ENCODE measurements at regions not wholly inside any gene's neighbourhood (a gene's known extent, or its start where the extent isn't known, plus 50 kb on each side); places are given as distances from the start of the nearest gene placed in this dataset.

DNA sequence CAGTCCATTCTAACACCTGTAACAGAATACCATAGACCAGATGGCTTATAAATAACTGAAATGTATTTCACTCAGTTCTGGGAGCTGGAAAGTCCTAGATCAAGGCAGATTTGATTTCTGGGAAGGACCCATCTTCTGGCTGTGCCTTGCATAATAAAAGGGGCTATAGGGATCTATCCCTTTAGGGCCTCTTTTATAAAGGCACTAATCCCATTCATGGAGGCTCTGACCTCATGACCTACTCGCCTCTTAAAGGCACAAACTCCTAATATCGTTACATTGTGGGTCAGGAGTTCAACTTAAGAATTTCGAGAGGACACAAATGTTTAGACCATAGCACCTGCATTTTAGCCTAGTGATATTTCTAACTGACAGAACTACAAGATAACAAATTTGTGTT is 619.0 kb downstream of the CDH18 start:
- DNase-seq (ENCODE audit: low read depth in 4 of 6, low spot score in 6 of 6): no peak
- Histone ChIP-seq H3K27ac (ENCODE audit: low read depth, low read length) (no peak overlapping the region), H3K27me3 (ENCODE audit: control insufficient read depth, insufficient read depth, low read length) (no peaks in the 10 kb centered on the region), H3K9me3 (ENCODE audit: control insufficient read depth, insufficient read depth, low read length) (no peaks in the 10 kb centered on the region), H3K4me1 (ENCODE audit: control insufficient read depth, insufficient read depth, low read length) (no peaks in the 10 kb centered on the region), H3K36me3 (ENCODE audit: control insufficient read depth, insufficient read depth, low read length) (no peaks in the 10 kb centered on the region), H3K4me3 (ENCODE audit: low read depth, low read length) (no peak overlapping the region)
- no CpG with 5 or more reads among the region's 3 CpGs for WGBS (ENCODE audit: insufficient coverage)

DNA sequence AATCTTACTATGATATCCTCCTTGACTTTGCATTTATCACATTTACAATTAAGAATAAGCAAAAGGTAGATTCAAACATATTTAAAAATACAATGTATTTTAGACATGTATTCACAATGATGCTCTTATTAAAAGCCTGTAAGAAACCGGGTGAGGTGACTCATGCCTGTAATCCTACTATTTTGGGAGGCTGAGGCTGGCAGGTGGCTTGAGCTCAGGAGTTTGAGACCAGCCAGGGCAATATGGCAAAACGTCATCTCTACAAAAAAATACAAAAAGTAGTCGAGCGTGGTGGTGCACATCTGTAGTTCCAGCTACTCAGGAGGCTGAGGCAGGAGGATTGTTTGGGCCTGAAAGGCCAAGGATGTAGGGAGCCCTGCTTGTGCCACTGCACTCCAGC is 618.4 kb downstream of the CDH18 start:
- Histone ChIP-seq H3K27me3 (ENCODE audit: control insufficient read depth, insufficient read depth, low read length) (no peaks in the 10 kb centered on the region), H3K27ac (ENCODE audit: low read depth, low read length) (no peak overlapping the region), H3K4me1 (ENCODE audit: control insufficient read depth, insufficient read depth, low read length) (no peaks in the 10 kb centered on the region), H3K4me3 (ENCODE audit: low read depth, low read length) (no peak overlapping the region), H3K9me3 (ENCODE audit: control insufficient read depth, insufficient read depth, low read length) (no peaks in the 10 kb centered on the region), H3K36me3 (ENCODE audit: control insufficient read depth, insufficient read depth, low read length) (no peaks in the 10 kb centered on the region)
- no peak for DNase-seq (ENCODE audit: low read depth in 4 of 6, low spot score in 6 of 6)
- WGBS (ENCODE audit: insufficient coverage): no CpG with 5 or more reads among the region's 4 CpGs

DNA sequence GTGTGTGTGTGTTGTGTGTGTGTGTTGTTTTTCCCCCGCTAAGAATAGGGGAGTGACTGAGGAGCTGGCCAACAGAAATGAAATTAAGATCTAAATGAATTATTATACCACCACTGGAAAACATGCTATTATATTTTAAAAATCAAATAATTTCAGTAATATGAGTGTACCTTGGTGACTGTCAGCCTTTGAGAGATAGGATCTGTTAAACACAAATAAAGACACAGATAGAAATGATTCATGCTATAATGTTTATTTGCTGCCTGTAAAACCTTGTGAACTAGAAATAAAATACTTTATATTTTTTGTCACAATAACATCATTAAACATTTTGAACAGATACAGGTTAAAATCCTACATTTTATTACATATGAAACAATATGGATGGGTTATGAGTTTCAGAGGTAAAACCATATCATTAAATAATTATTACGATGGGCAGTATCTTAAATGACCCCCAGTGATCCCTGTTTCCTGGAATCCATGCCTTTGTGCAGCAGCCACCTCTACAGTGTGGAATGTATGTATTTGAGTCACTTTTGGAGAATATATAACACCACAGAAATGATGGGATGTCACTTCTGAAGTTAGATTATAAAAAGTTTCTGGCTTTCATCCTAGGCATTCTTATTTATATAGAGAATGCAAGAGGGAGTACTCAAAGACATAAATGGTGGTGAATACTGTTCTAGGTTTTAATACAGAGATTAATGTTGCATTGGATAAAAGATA is 617.2 kb downstream of the CDH18 start:
- WGBS (ENCODE audit: insufficient coverage): no CpG with 5 or more reads among the region's 2 CpGs
- Histone ChIP-seq H3K27ac (ENCODE audit: low read depth, low read length) (no peak overlapping the region), H3K9me3 (ENCODE audit: control insufficient read depth, insufficient read depth, low read length) (no peaks in the 10 kb centered on the region), H3K4me3 (ENCODE audit: low read depth, low read length) (no peak overlapping the region), H3K36me3 (ENCODE audit: control insufficient read depth, insufficient read depth, low read length) (no peaks in the 10 kb centered on the region), H3K27me3 (ENCODE audit: control insufficient read depth, insufficient read depth, low read length) (no peaks in the 10 kb centered on the region), H3K4me1 (ENCODE audit: control insufficient read depth, insufficient read depth, low read length) (no peaks in the 10 kb centered on the region)
- DNase-seq (ENCODE audit: low read depth in 4 of 6, low spot score in 6 of 6): peak in 1 of 6 donors; percentile 29

DNA sequence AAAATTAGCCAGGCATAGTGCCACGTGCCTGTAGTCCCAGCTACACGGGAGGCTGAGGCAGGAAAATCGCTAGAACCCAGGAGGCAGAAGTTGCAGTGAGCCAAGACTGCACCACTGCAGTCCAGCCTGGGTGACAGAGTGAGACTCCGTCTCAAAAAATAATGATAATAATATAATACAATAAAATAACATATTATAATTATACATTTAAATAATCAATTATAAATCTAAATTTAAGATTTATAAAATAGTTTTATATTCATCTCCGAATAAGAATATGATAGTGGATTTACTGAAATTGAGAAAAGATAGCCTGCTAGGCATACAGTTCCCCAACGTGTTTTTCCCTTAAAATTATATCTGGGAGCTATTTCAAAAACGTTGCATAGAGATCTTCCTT is 599.6 kb downstream of the CDH18 start:
- no peak for DNase-seq (ENCODE audit: low read depth in 4 of 6, low spot score in 6 of 6)
- Histone ChIP-seq H3K27ac (ENCODE audit: low read depth, low read length) (no peak overlapping the region), H3K27me3 (ENCODE audit: control insufficient read depth, insufficient read depth, low read length) (no peaks in the 10 kb centered on the region), H3K4me1 (ENCODE audit: control insufficient read depth, insufficient read depth, low read length) (no peaks in the 10 kb centered on the region), H3K36me3 (ENCODE audit: control insufficient read depth, insufficient read depth, low read length) (no peaks in the 10 kb centered on the region), H3K9me3 (ENCODE audit: control insufficient read depth, insufficient read depth, low read length) (no peaks in the 10 kb centered on the region), H3K4me3 (ENCODE audit: low read depth, low read length) (no peak overlapping the region)
- WGBS (ENCODE audit: insufficient coverage): 94% methylated on average over 3 of the region's 7 CpGs

GRCh38 chr5:19401032-19401431 is 587.0 kb downstream of the CDH18 start:
- DNase-seq (ENCODE audit: low read depth in 4 of 6, low spot score in 6 of 6): no peak
- Histone ChIP-seq H3K27me3 (ENCODE audit: control insufficient read depth, insufficient read depth, low read length) (no peaks in the 10 kb centered on the region), H3K27ac (ENCODE audit: low read depth, low read length) (no peak overlapping the region), H3K9me3 (ENCODE audit: control insufficient read depth, insufficient read depth, low read length) (no peaks in the 10 kb centered on the region), H3K36me3 (ENCODE audit: control insufficient read depth, insufficient read depth, low read length) (no peaks in the 10 kb centered on the region), H3K4me1 (ENCODE audit: control insufficient read depth, insufficient read depth, low read length) (no peaks in the 10 kb centered on the region), H3K4me3 (ENCODE audit: low read depth, low read length) (no peak overlapping the region)
- WGBS (ENCODE audit: insufficient coverage): no CpG with 5 or more reads among the region's 1 CpG

DNA sequence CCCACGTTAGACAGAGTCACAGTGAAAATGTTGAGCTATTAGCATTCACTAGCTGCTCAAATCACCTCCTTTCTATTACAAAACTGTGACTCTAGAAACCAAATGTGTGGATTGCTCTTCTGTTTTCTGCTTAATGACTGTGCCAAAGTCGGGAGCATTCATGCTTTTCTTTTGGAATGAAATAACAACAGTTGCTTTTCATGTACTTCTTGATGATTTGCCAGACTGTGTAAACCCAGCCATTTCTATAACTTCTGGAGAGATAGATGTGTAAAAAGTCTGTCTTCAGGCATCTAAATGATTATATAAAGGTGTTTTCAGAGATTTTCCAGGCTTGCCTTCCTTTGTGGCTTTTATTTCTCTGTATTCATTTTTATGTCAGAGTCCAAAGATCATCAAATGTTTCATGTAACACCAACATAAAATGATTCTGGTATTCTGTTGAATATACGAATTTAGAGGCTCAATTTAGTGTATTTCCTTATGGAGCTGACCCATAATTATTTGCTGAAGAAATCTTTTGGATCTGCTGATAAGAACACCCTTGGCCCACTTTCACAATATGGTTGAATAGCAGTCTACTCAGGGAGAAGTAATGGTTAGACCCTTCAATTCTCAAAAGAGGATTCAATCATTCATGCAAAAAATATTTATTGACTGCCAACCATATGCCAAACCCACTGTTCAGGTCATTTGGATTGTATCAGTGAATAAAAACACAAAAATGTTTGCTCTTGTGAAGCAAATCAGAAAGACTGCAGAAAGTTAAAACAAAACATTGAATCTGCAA is 581.2 kb downstream of the CDH18 start:
- no CpG with 5 or more reads among the region's 3 CpGs for WGBS (ENCODE audit: insufficient coverage)
- H3K9me3 ChIP-seq (ENCODE audit: control insufficient read depth, insufficient read depth, low read length): no peaks in the 10 kb centered on the region
- H3K4me3 ChIP-seq (ENCODE audit: low read depth, low read length): no peak overlapping the region
- no peak overlapping the region for H3K27ac ChIP-seq (ENCODE audit: low read depth, low read length)
- peak in 5 of 6 donors; percentile 5 to 63 (median 29) for DNase-seq (ENCODE audit: low read depth in 4 of 6, low spot score in 6 of 6)
- H3K36me3 ChIP-seq (ENCODE audit: control insufficient read depth, insufficient read depth, low read length): no peaks in the 10 kb centered on the region
- H3K4me1 ChIP-seq (ENCODE audit: control insufficient read depth, insufficient read depth, low read length): no peaks in the 10 kb centered on the region
- no peaks in the 10 kb centered on the region for H3K27me3 ChIP-seq (ENCODE audit: control insufficient read depth, insufficient read depth, low read length)

GRCh38 chr5:19408149-19408548 is 579.9 kb downstream of the CDH18 start:
- DNase-seq (ENCODE audit: low read depth in 4 of 6, low spot score in 6 of 6): no peak
- no CpG with 5 or more reads among the region's 3 CpGs for WGBS (ENCODE audit: insufficient coverage)

GRCh38 chr5:19411936-19412335 is 576.1 kb downstream of the CDH18 start:
- Histone ChIP-seq H3K9me3 (ENCODE audit: control insufficient read depth, insufficient read depth, low read length) (no peaks in the 10 kb centered on the region), H3K36me3 (ENCODE audit: control insufficient read depth, insufficient read depth, low read length) (no peaks in the 10 kb centered on the region), H3K4me1 (ENCODE audit: control insufficient read depth, insufficient read depth, low read length) (no peaks in the 10 kb centered on the region), H3K27ac (ENCODE audit: low read depth, low read length) (no peak overlapping the region), H3K27me3 (ENCODE audit: control insufficient read depth, insufficient read depth, low read length) (no peaks in the 10 kb centered on the region), H3K4me3 (ENCODE audit: low read depth, low read length) (no peak overlapping the region)
- no peak for DNase-seq (ENCODE audit: low read depth in 4 of 6, low spot score in 6 of 6)
- no CpG with 5 or more reads among the region's 3 CpGs for WGBS (ENCODE audit: insufficient coverage)

More at GRCh38 chr5:19408149-19408548, 579.9 kb downstream of the CDH18 start:
- Histone ChIP-seq H3K27me3 (ENCODE audit: control insufficient read depth, insufficient read depth, low read length) (no peaks in the 10 kb centered on the region), H3K4me3 (ENCODE audit: low read depth, low read length) (no peak overlapping the region), H3K27ac (ENCODE audit: low read depth, low read length) (no peak overlapping the region), H3K9me3 (ENCODE audit: control insufficient read depth, insufficient read depth, low read length) (no peaks in the 10 kb centered on the region), H3K36me3 (ENCODE audit: control insufficient read depth, insufficient read depth, low read length) (no peaks in the 10 kb centered on the region), H3K4me1 (ENCODE audit: control insufficient read depth, insufficient read depth, low read length) (no peaks in the 10 kb centered on the region)

Data from spinal cord (tissue), 9 donors.